OCI-LY1 (cell line): ENCODE measurements at regions not wholly inside any gene's neighbourhood (a gene's known extent, or its start where the extent isn't known, plus 50 kb on each side); places are given as distances from the start of the nearest gene placed in this dataset.

ENCODE experiments used
- H2AFZ ChIP-seq: fragments of 200-600 bp; sonication (generic), shearing (Covaris generic); 2 replicates; pipeline ENCODE4 v1.6.0; 2014; ENCODE audit warnings: antibody characterized with exemption, mild to moderate bottlenecking, low read length
- H3F3A ChIP-seq: fragments of 200-600 bp; sonication (generic), shearing (Covaris generic); 2 replicates; pipeline ENCODE4 v1.6.0; 2014; ENCODE audit warnings: mild to moderate bottlenecking, antibody characterized with exemption, low read length, moderate library complexity; ENCODE audit not compliant: insufficient read depth
- H3K27ac ChIP-seq: fragments of 200-600 bp; sonication (generic); 2 replicates; pipeline ENCODE4 v1.5.1; 2014; ENCODE audit warnings: low read length, mixed run types, mild to moderate bottlenecking, low read depth; ENCODE audit not compliant: poor library complexity, severe bottlenecking
- H3K27me3 ChIP-seq: fragments of 200-600 bp; sonication (generic); 2 replicates; pipeline ENCODE4 v1.6.0; 2014; ENCODE audit warnings: antibody characterized with exemption, mild to moderate bottlenecking, low read length, moderate library complexity; ENCODE audit not compliant: insufficient read depth
- H3K36me3 ChIP-seq: fragments of 200-600 bp; sonication (generic); 2 replicates; pipeline ENCODE4 v1.6.1; 2014; ENCODE audit warnings: mild to moderate bottlenecking, antibody characterized with exemption, low read length, moderate library complexity, mixed read lengths; ENCODE audit not compliant: insufficient read depth
- H3K4me1 ChIP-seq: fragments of 200-600 bp; sonication (generic); 2 replicates; pipeline ENCODE4 v1.5.1; 2014; ENCODE audit warnings: mild to moderate bottlenecking, low read length, moderate library complexity; ENCODE audit not compliant: insufficient read depth, severe bottlenecking
- H3K4me2 ChIP-seq: fragments of 200-600 bp; sonication (generic), shearing (Covaris generic); 2 replicates; pipeline ENCODE4 v1.6.1; 2014; ENCODE audit warnings: low read length
- H3K4me3 ChIP-seq: fragments of 200-600 bp; sonication (generic); 2 replicates; pipeline ENCODE4 v1.5.1; 2014; ENCODE audit warnings: low read length, low read depth, mild to moderate bottlenecking, mixed read lengths; ENCODE audit not compliant: poor library complexity, severe bottlenecking
- H3K79me2 ChIP-seq: fragments of 200-600 bp; shearing (Covaris generic); 2 replicates; pipeline ENCODE4 v1.6.1; 2016; ENCODE audit warnings: mixed run types, low read length, mixed read lengths; ENCODE audit not compliant: insufficient read depth
- H3K9ac ChIP-seq: fragments of 200-600 bp; sonication (generic), shearing (Covaris generic); 2 replicates; pipeline ENCODE4 v1.6.1; 2014; ENCODE audit warnings: mild to moderate bottlenecking, low read length, mixed read lengths
- H3K9me2 ChIP-seq: fragments of 200-600 bp; sonication (generic), shearing (Covaris generic); 2 replicates; pipeline ENCODE4 v1.6.1; 2014; ENCODE audit warnings: low read depth, mild to moderate bottlenecking, low read length, mixed read lengths
- H3K9me3 ChIP-seq: fragments of 200-600 bp; shearing (Covaris generic); 2 replicates; pipeline ENCODE4 v1.6.1; 2014; ENCODE audit warnings: low read length, mixed read lengths
- H4K20me1 ChIP-seq: fragments of 200-600 bp; sonication (generic), shearing (Covaris generic); 2 replicates; pipeline ENCODE4 v1.6.0; 2016; ENCODE audit warnings: mild to moderate bottlenecking, low read length; ENCODE audit not compliant: insufficient read depth
- EZH2 ChIP-seq: fragments of 200-600 bp; sonication (generic), shearing (Covaris generic); IDR thresholded peaks from 2 replicates; pipeline ENCODE4 v1.8.0; 2017; ENCODE audit warnings: borderline replicate concordance, mixed run types, mild to moderate bottlenecking, antibody characterized with exemption, low read length, moderate library complexity, mixed read lengths
- TF ChIP-seq, protein P1 (sequence below): fragments of 200-600 bp; sonication (generic), shearing (Covaris generic); IDR thresholded peaks from 2 replicates; pipeline ENCODE4 v1.5.1; 2017; ENCODE audit warnings: mild to moderate bottlenecking, antibody characterized with exemption, low read length, moderate library complexity, mixed read lengths

DNA sequence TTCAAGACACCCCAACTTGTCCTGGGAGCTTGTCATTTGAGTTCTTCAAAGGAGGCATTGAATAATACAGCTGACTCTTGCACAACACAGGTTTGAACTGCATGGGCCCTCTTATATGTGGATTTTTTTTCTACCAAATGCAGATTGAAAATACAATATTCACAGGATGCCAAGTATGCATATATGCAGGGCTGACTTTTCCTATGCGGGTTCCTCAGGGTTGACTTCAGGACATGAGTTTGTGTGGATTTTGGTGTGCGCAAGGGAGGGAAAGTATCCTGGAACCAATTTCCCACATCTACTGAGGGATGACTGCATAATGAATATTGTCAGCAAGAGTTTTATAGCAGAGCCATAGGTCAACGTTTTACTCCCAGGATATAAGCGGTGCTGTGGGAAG, 70.0 kb upstream of the RALY start:
- Histone ChIP-seq H4K20me1 (no peaks in the 10 kb centered on the region), H3K4me1 (no peaks in the 10 kb centered on the region), H3K9ac (no peak overlapping the region), H3K27ac (no peak overlapping the region), H3K4me3 (no peak overlapping the region), H3K9me3 (no peaks in the 10 kb centered on the region), H3K79me2 (no peaks in the 10 kb centered on the region), H3K36me3 (no peaks in the 10 kb centered on the region), H3K4me2 (no peak overlapping the region), H3K9me2 (no peaks in the 10 kb centered on the region), H3K27me3 (0 out of 2 replicates have a peak, but pooled peaks cover 3% of the 10 kb centered on the region), H3F3A (no peaks in the 10 kb centered on the region), H2AFZ (no peak overlapping the region)
- TF ChIP-seq, protein P1, sequence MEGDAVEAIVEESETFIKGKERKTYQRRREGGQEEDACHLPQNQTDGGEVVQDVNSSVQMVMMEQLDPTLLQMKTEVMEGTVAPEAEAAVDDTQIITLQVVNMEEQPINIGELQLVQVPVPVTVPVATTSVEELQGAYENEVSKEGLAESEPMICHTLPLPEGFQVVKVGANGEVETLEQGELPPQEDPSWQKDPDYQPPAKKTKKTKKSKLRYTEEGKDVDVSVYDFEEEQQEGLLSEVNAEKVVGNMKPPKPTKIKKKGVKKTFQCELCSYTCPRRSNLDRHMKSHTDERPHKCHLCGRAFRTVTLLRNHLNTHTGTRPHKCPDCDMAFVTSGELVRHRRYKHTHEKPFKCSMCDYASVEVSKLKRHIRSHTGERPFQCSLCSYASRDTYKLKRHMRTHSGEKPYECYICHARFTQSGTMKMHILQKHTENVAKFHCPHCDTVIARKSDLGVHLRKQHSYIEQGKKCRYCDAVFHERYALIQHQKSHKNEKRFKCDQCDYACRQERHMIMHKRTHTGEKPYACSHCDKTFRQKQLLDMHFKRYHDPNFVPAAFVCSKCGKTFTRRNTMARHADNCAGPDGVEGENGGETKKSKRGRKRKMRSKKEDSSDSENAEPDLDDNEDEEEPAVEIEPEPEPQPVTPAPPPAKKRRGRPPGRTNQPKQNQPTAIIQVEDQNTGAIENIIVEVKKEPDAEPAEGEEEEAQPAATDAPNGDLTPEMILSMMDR: no peak
- TF ChIP-seq EZH2: no peak

DNA sequence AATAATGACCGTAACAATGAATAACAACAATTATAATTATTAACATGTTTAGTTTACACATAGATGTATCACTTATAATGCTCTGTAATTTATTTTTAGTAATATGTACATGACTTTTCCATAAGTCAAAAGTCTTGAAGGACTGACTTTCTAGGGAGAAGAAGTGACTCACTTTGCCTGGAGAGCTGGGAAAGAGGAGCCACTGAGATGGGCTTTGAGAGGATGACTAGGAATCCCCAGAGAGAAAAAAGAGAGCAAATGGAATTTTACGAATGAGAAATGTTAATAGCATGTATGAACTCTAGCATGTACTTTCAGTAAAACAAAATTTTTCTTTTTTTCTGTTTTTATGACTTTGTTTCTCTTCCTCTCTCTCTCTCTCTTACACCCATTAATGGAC, 67.8 kb upstream of the RALY start:
- no peaks in the 10 kb centered on the region for H3K4me1 ChIP-seq
- H3K36me3 ChIP-seq: no peaks in the 10 kb centered on the region
- no peaks in the 10 kb centered on the region for H4K20me1 ChIP-seq
- H3K4me2 ChIP-seq: no peak overlapping the region
- H3K27ac ChIP-seq: no peak overlapping the region
- H3K9me3 ChIP-seq: no peaks in the 10 kb centered on the region
- H3K4me3 ChIP-seq: no peak overlapping the region
- H3K79me2 ChIP-seq: no peaks in the 10 kb centered on the region
- 0 out of 2 replicates have a peak, but pooled peaks cover 3% of the 10 kb centered on the region for H3K27me3 ChIP-seq
- no peaks in the 10 kb centered on the region for H3K9me2 ChIP-seq
- H2AFZ ChIP-seq: no peak overlapping the region
- H3K9ac ChIP-seq: no peak overlapping the region
- no peak for TF ChIP-seq EZH2
- TF ChIP-seq, protein P1: no peak
- no peaks in the 10 kb centered on the region for H3F3A ChIP-seq

GRCh38 chr20:33926425-33926824, 67.3 kb upstream of the RALY start:
- no peaks in the 10 kb centered on the region for H3K9me2 ChIP-seq
- no peak overlapping the region for H3K4me3 ChIP-seq
- H3K27me3 ChIP-seq: 0 out of 2 replicates have a peak, but pooled peaks cover 3% of the 10 kb centered on the region
- H3K27ac ChIP-seq: no peak overlapping the region
- H3K4me1 ChIP-seq: no peaks in the 10 kb centered on the region
- no peak overlapping the region for H3K9ac ChIP-seq
- H3K36me3 ChIP-seq: no peaks in the 10 kb centered on the region
- H3F3A ChIP-seq: no peaks in the 10 kb centered on the region
- TF ChIP-seq, protein P1: no peak
- TF ChIP-seq EZH2: no peak
- no peaks in the 10 kb centered on the region for H3K79me2 ChIP-seq
- H3K4me2 ChIP-seq: no peak overlapping the region
- H4K20me1 ChIP-seq: no peaks in the 10 kb centered on the region
- no peak overlapping the region for H2AFZ ChIP-seq
- H3K9me3 ChIP-seq: no peaks in the 10 kb centered on the region
